DMS79 treated with DMSO at 0.1 percent for 48 hours (cell line): ENCODE measurements at regions not wholly inside any gene's neighbourhood (a gene's known extent, or its start where the extent isn't known, plus 50 kb on each side); places are given as distances from the start of the nearest gene placed in this dataset.

Experiments
- DNase-seq: peaks from one replicate; lab custom pipeline; 2025; lab: John Stamatoyannopoulos, UW

DNA sequence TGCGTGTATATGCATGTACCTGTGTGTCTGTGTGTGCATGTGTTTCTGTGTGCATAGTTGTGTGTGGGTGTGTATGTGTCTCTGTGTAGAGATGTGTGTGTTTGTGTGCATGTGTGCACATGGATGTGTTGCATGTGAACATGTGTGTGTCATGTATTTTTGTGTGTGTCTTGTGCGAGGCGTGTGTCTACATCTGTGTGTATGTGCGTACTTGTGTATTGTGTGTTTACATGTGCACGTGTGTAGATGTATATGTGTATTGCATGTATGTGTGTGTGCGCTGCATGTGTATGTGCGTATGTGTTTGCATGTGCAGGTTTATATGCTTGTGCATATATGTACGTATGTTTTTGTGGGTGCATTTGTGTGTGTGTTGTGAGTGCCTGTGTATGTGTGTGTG lies 735.2 kb downstream of the GALR1 start:
- no peak for DNase-seq

DNA sequence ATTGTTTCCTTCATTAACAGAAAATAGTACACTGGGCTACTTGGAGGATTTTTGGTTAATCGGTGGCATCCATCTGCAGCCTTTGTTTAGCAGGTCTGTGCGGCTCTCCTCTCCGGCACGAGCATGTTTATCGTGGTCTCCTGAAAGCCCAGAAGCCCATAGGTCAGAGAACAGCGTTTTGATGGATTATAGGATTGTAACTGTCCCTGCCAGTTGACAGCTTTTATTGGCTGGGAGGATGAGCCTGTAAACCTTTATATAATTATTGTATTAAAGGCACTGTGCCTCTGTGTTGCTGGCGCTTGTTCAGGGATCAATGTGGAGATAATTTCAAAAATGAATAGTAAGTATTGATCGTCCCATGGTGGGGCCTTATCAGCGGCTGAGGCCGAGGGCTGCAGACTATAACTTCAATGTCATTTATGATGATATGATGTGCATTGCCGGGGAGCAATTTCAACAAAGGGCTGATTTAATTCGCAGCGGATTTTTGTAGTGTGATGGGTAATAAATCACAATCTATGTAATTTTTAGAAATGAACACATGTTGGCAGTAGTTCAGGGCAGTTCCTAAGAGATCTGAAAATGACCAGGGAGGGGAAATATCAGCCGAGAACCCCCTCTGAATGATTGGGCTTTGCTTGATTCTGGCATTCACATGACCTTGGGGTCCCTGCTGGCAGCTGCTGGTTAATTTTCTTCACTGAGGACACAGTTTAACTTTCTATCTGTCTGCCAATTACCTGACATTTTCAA lies 736.1 kb downstream of the GALR1 start:
- DNase-seq, result no peak

DNA sequence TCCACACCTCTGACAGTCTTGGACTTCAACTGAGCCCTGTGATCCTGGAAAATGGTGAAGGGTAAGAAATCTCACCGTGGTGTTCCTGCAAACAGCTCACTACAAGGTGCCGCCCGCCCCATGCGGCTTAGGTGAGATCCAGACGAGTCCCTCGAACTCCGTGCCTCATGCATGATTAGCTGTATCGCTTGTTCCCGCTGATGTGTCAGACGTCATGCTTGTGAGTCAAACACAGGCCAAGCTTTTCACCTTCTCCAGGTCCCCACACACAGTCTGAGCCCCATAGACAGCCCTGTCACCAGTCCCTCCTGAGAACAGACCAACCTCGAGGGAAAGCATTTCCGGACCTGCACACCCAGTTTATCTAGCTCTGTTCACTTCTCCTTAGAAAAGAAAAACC lies 740.5 kb downstream of the GALR1 start:
- no peak for DNase-seq

DNA sequence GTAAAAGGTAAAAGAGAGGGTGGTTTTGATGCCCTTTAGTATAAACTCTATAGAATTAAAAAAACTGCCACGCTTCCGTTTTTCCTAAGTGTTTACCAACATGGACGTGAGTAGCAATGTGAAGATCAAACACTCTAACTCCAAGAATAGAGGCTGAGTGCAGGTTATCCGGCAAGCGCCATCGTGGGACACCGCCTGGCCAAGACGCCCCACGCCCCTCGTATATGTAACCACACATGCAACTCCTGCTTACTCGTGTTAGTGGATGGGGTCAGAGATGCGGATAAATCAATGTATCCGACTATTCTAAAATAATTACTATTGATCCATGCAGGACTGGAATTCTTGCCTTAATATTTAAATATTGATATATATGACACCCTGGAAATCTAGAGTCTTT lies 741.3 kb downstream of the GALR1 start:
- no peak for DNase-seq

DNA sequence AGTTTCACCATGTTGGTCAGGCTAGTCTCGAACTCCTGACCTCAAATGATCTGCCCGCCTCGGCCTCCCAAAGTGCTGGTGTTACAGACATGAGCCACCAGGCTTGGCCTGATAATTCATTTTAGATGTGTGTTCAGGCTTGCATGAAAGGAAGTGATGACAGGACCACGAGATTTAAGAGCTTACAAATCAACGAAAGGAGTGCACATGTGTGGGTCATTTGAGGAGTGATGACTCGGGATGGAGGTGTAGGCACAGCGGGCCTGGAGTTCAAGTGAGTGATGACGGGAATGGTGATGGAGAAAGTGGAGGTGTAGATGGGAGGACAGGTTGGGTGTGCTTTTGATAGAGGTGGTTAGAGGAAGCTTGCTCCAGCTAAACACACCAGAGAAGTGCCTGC lies 742.4 kb downstream of the GALR1 start:
- no peak for DNase-seq

DNA sequence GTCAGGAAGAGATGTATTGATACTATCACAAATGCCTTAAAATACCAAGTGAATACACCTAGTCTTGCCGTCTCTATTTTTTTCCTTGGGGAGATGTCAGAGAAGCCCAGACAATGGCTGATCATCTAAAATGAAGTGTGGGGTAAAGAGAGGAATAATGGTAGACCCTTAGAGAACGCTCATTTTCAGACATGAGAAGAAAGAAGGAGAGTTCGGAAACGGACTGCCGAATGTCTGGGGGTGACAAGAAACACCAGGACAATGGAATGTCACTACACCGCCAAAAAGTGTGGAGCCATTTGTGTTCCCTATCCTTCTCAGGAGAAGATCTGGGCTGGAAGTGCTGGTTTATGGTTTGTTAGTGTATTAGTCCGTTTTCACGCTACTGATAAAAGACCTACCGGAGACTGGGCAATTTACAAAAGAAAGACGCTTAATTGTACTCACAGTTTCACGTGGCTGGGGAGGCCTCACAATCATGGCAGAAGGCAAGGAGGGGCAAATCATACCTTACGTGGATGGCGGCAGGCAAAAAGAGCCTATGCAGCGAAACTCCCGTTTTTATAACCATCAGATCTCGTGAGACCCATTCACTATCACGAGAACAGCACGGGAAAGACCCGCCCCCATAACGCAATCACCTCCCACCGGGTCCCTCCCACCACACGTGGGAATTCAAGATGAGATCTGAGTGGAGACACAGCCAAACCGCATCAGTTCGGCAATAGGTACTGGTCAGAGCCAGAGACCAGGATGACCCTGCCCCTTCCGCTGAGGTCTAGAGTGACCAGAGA lies 743.7 kb downstream of the GALR1 start:
- no peak for DNase-seq

DNA sequence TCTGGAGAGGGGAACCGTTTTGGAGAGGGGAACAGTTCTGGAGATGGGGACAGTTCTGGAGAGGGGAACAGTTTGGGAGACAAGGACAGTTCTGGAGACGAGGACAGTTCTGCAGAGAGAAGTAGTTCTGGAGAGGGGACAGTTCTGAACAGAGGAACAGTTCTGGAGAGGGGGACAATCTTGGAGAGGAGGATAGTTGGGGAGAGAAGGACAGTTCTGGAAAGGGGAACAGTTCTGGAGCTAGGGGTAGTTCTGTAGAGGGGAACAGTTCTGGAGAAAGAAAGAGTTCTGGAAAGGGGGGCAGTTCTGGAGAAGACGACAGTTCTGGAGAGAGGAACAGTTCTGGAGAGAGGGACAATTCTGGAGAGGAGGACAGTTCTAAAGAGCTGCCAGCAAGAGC lies 745.9 kb downstream of the GALR1 start:
- DNase-seq, result no peak

DNA sequence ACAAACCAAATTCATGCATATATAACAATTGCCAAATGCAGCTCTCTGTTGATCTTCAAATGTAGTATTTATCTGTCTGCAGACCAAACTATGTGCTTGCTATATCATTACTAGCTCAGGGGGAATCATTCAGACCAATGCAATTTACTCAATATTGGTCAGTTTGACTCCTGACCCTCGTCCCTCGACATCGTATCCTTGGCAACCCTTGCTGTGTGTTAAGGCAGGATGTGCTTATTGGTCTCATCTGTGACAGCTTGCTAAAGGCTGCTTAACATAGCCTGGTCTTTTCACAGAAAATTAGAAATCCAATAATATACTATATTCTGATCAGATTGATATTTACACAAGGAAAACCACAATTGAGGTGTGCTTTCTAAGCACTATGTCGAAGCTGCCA lies 747.1 kb downstream of the GALR1 start:
- no peak for DNase-seq

DNA sequence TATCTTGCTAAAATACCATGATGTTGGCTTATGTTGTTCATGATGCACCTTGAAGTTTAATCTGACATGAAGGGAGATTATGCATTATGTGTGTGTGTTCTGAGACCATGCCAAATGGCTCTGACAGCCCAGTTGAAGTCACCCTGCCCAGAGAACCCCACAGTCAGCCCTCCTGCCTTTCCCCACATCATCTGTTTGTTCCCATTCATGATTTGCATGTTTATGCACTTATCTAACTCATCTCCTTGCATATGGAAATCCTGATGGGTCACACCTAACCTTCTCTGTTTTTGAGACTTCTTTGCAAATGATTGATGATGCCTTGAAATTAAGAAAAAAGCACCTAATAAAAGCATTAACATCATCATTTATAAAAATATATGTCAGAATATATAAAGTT lies 752.2 kb downstream of the GALR1 start:
- DNase-seq, result no peak

DNA sequence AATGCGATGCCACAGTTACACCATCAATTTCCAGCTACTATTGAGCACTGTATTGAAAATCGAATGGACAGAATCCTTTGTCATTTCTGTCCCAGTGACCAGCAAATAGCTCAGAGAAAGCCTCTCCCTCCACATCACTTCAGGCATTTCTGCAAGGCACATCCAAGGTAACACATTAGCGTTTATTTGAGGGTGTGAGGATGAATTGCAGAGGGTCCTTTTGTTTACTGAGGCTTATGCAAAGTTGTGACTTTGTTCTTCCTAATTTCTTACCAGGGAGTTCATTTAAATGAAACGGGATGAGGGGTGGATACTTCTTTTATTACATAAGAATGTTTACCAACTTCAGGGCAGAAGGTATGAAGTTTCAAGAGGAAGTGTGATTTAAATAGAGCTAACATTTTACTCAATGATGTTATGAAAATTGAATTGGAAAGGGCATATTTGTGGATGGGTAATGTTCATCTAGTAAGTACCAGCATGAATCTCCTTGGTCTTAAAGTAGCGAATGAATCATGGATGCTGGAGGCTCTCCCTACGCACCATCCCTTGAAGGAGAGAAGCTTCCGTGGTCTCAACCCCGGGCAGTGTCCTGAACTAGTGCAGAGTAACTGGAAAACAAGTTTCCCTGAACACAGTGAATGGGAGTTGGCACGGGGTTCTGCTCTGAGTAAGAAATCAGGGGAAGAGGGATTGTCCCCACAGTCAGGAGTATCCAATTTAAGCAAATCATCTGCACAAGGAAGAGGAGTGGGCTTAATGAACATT lies 756.5 kb downstream of the GALR1 start:
- DNase-seq, result no peak

DNA sequence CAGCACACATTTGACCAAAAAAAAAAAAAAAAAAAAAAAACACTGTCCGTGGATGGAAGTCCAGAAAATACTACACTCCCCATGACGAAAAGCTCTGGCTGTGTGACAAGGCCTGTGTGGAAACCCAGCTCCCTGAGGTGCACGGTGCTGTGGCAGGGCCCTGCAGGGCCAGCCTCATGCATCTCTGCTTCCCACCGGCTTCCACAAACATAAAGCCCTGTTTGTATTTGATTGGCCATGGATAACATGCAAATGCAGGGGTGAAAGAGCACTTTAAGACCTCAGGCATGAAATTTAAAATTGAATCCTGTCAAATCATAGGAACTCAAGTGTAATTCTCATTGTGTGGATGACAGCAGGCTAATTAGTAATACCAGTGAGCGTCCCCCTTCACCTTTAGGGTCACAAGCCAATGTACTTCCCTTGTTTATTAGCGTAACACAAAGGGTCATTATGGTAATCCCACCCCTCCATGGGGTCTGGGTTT lies 757.2 kb downstream of the GALR1 start:
- DNase-seq, result no peak

DNA sequence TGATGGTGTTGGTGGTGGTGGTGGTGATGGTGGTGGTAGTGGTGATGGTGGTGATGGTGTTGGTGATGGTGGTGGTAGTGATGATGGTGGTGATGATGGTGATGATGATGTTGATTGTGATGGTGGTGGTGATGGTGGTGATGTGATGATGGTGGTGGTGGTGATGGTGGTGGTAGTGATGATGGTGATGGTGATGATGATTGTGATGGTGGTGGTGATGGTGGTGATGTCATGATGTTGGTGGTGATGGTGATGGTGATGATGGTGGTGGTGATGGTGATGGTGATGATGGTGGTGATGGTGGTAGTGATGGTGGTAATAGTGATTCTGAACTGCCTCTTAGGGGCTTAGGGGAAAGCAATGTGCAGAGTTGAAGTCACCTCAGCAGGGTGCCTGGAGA lies 760.7 kb downstream of the GALR1 start:
- no peak for DNase-seq

DNA sequence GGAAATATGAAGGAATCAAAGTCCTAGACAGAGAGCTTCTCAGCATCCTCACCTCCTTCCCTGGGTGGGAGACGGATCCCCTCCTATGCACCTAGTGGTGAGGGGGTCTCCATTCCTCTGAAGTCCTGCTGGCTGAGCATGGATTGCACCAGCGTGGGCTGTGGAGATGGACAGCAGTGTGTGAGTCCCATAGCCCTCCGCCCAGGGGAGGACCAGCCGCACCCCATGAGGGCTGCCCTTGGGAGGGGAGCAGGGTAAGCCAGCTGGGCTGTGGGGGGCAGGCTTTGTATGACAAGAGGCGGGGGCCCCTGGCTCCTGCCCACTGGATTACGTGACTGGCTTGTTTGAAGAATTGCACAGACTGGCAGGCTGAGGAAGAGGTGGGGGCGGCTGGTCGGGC lies 768.2 kb downstream of the GALR1 start:
- DNase-seq, result no peak

DNA sequence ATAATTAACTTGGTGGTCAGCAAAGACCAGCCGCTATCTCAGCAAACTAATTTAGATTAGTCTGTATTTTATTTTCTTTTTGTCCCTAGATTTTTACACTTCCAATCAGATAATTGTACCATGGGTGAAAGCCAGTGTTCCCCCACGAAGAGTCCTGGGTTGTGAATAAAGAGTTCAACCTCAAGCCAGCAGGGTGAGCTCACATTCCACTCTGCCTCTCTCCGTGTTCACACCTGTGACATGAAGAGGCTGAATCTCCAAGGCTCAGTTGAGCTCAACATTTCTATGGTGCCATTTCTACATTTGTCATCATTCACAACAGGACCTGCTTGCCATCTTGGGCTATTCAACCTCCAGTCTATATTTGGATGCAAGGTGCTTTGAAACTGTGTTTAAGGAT lies 771.5 kb downstream of the GALR1 start:
- no peak for DNase-seq

DNA sequence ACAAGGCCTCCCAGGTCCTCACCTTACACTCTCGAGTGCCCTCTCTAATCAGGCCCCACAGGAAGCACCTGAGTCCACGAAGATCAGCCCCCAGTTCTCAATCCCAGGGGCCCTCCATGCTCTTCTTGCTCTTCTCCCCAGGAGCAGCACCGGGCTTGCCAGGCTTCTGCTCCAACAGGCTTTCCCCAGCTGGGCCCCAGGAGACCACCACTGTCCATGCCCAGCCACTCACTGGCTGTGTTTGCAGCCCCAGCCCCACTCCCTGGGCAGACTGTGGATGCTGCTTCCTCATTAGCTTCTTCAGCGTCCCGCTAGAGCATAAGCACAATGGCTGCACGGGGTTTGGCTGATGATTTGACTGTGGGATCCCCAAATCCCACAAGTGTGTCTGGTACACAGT lies 781.9 kb downstream of the GALR1 start:
- no peak for DNase-seq

DNA sequence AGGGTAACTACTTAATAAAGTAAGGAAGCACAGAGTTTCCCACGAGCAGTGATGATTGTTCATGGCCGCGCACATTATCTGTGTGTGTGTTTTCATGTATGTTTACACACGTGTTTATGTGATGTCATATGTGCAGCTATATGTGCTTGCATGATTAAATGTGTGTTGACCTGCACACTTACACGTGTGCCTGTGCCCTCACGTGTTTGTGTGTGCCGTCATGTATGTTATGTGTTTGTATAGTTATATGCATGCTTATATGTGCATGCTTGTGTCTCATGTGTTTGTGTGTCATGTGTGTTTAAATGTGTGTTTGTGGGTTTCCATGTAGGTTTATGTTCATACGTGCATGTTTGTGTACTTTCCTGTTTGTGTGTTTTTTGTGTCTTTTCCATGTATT lies 782.3 kb downstream of the GALR1 start:
- no peak for DNase-seq

DNA sequence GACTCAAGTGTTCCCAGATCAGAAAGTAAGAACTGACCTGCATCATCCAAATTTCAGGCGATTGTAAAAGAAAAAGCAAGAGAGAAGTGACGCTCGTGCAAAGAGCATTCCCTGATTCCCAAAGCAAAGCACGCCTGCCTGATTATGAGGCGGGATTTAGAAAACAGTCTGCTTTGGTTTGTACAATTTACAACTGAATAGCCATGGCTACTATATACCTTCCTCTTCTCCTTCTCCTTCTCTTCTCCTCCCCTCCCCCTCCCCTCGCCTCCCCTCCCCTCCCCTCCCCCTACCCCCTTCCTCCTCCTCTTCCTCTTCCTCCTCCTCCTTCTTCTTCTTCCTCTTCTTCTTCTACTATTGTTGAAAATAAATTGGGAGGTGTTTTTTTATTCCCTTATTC lies 782.9 kb downstream of the GALR1 start:
- DNase-seq, result no peak

DNA sequence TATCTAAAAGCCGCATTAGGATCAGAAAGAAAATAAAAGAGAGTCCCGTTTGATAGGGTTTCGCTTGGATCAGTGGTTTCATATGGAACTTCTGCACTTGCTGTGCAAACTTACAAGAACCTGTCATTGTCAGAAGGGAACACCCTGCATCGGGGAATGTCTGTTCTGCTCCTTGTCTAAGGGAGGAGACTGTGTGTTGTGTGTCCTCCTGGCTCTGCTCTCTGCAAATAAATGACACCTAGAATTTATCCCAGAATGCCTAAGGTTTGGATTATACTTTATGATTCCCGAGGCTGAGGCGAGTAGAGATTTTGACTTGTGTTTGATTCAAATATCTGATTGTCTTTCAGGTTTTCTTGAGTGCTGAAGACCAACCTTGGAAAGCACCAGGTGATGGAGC lies 785.1 kb downstream of the GALR1 start:
- DNase-seq, result no peak

DNA sequence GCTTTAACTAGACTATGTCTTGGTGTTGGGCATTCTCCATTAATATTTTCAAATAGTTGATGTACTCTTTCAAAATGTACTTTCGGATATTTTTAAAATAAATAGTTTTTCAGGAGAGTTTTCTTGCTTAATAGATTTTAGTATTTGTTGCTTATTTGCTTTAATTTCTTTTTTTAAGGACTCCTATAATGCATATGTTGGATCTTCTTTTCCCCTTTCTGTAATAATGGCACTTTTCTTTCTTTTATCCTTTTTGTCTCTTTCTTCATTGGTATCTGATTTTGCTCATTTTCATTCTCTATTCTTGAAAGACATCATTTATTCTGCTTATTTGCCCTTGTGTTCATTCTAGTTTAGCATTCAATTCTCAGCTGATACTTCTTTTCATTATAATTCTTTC lies 791.6 kb downstream of the GALR1 start:
- DNase-seq, result no peak

DNA sequence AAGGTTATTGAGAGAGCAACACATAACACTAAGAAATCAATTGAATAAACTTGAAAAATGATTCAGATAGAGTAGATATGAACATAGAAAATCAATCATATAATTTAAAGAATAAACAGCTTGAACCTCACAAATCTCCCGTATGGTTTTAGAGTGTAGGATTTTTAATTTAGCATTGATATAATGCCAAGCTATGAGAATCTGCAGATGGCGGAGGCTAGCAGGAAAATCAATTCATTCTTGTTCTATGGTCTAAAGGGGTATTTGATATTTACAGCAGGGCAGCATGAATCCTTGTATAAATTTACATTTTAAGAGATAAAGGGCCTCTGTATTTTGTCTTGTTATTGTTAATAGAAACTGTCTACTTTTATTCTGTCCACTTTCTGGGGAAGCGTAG lies 797.0 kb downstream of the GALR1 start:
- no peak for DNase-seq

DNA sequence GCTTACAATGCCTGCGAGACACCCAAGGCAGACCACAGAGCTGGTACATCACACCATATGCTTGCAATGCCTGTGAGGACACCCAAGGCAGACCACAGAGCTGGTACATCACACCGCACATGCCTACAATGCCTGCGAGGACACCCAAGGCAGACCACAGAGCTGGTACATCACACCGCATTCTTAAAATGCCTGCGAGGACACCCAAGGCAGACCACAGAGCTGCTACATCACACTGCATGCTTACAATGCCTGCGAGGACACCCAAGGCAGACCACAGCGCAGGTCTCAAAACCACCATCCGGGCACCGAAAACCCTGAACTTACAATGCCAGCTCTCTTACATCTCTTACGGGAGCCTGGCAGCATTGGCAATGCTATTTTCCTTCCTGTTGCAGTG lies 799.6 kb downstream of the GALR1 start:
- no peak for DNase-seq

DNA sequence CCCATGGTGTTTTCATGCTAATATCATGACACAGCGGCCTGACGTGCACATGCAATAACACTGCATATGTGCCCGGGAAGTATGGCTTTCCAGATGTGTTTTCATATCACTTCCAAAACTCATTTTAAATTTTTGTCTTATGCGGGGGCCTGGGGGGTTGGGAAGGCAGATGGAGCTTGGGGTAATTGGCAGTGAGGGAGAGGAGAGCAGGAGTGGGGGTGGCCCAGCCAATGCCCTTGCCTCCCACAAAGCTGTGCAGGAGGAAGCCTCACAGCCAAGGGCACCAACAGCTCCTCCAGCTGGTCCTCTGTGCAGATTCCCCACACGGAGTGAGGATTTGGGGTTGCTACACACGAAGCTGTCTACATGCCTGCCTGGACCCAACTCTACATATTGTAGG lies 805.2 kb downstream of the GALR1 start:
- DNase-seq, result no peak

DNA sequence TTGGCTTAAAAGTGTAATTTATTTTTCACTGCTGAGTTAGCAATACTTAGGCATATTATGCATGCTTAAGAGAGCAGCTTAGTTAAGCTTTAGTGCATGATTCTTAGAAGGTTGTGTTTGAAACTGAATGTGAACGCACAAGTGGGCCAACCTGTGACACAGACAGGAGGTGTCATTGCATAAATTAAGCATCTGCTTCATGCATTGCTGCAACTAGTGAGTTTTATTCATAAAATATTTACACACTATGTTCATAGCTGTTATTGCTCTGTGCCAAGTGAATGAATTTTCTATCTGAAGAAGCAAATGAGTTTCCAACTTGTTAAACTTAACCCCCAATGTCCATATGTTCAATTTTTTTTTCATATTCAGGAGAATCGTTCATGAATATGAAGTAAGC lies 806.4 kb downstream of the GALR1 start:
- DNase-seq, result no peak
